H1 (cell line): ENCODE measurements at regions not wholly inside any gene's neighbourhood (a gene's known extent, or its start where the extent isn't known, plus 50 kb on each side); places are given as distances from the start of the nearest gene placed in this dataset.

Source experiments
- ATF2 ChIP-seq: IDR thresholded peaks from 2 replicates; pipeline ENCODE4 v1.6.1; 2012; ENCODE audit warnings: low read length, inconsistent platforms
- CHD7 ChIP-seq: fragments of 300-600 bp; sonication (generic); IDR thresholded peaks from 2 replicates; pipeline ENCODE4 v1.7.1; 2012; ENCODE audit warnings: low read length, moderate library complexity, mild to moderate bottlenecking, inconsistent platforms; ENCODE audit not compliant: insufficient replicate concordance
- EZH2 ChIP-seq: fragments of 200-600 bp; sonication (generic); IDR thresholded peaks from 2 replicates; pipeline ENCODE4 v1.7.1; 2012; ENCODE audit warnings: low read depth, mild to moderate bottlenecking, moderate library complexity, low read length, inconsistent platforms; ENCODE audit not compliant: severe bottlenecking
- GTF2F1 ChIP-seq: IDR thresholded peaks from 2 replicates; pipeline ENCODE4 v1.6.1; 2012; ENCODE audit warnings: low read depth, low read length, improper control_type of control experiment, borderline replicate concordance
- JUND ChIP-seq: IDR thresholded peaks from 2 replicates; pipeline ENCODE4 v1.6.1; 2011; ENCODE audit warnings: mild to moderate bottlenecking, improper control_type of control experiment, low read length
- RBBP5 ChIP-seq: IDR thresholded peaks from 2 replicates; pipeline ENCODE4 v1.7.1; 2012; ENCODE audit warnings: low read depth, mild to moderate bottlenecking, inconsistent platforms, low read length, moderate library complexity, borderline replicate concordance
- RFX5 ChIP-seq: IDR thresholded peaks from 2 replicates; pipeline ENCODE4 v1.6.1; 2011; ENCODE audit warnings: low read depth, low read length, improper control_type of control experiment, borderline replicate concordance
- SP2 ChIP-seq: IDR thresholded peaks from 2 replicates; pipeline ENCODE4 v1.6.1; 2012; ENCODE audit warnings: mild to moderate bottlenecking, low read length, inconsistent platforms
- TAF1 ChIP-seq: IDR thresholded peaks from 2 replicates; pipeline ENCODE4 v1.6.1; 2011; ENCODE audit warnings: mild to moderate bottlenecking, low read depth, low read length

DNA sequence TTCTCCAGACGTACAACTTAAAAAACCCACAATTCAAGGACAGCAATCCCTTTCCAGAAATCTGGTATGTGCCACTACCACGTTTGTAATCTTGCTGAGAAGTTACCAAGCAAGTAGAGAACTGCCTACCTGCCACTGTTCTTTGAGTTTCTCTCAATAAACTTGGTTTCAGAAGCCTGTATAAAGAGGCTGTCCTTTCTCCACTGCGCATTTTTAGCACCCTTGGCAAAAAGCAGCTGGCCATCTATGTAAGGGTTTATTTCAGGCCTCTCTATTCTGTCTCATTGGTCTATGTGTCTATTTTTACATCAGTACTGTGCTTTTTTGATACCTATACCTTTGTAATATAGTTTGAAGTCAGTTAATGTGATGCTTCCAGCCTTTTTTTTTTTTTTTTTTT is 665.1 kb upstream of the BRINP3 start (continued):
- TF ChIP-seq CHD7 = no peak
- no peak for TF ChIP-seq GTF2F1
- TF ChIP-seq JUND = no peak
- no peak for TF ChIP-seq TAF1
- TF ChIP-seq ATF2 = no peak
- no peak for TF ChIP-seq RFX5
- TF ChIP-seq EZH2 = no peak
- TF ChIP-seq SP2 = no peak
- TF ChIP-seq RBBP5 = no peak
